H1 (cell line): ENCODE measurements at regions not wholly inside any gene's neighbourhood (a gene's known extent, or its start where the extent isn't known, plus 50 kb on each side); places are given as distances from the start of the nearest gene placed in this dataset.

Experiments used
- BCL11A ChIP-seq, 2 experiments: IDR thresholded peaks; one replicate each; pipeline ENCODE4 v1.6.1; 2011; ENCODE audit warnings: low read depth in 2 of 2, low read length in 2 of 2, mild to moderate bottlenecking in 2 of 2
- TF ChIP-seq, protein P1 (sequence below), 3 experiments: IDR thresholded peaks; 1 replicate in 2 of 3; 2 replicates in 1 of 3; pipeline versions ENCODE4 v1.5.1 to v1.6.1; 2011; ENCODE audit warnings: low read length in 3 of 3, mild to moderate bottlenecking in 3 of 3, inconsistent platforms in 2 of 3, low read depth in 1 of 3, moderate library complexity in 1 of 3; ENCODE audit not compliant: insufficient read depth in 1 of 3; ENCODE audit errors: control extremely low read depth in 1 of 3

DNA sequence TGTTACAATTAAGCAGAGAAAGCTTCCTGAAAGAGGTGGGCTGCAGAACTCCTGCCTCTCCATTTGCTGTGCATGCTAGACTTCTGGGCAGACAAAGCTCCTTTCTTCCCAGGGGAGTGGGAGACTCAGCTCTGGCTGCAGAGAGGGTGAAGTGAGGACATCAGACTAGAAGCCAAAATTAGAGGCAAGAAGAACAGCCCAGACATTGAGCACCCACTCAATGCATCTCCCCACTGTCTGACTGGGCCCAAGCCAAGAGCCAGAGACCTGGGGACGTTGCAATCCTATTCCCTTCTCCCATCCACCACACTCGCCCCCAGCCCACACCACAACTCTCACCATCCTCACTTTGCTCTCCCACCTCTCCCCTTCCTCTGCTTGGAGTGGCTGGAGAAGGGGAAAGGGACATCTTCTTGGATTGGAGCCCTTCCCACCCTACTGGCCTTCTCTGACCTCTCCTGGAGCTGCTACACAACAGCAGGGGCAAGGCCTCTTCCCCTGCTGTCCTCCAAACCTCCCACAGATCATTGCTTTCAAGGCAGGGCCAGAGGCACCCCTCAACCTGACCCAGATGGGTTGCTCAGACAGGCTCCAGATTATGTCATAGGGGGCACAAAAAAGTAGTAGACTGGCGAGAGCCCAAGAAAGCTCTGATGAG is 477.7 kb upstream of the CADM1 start (continued):
- TF ChIP-seq, protein P1, sequence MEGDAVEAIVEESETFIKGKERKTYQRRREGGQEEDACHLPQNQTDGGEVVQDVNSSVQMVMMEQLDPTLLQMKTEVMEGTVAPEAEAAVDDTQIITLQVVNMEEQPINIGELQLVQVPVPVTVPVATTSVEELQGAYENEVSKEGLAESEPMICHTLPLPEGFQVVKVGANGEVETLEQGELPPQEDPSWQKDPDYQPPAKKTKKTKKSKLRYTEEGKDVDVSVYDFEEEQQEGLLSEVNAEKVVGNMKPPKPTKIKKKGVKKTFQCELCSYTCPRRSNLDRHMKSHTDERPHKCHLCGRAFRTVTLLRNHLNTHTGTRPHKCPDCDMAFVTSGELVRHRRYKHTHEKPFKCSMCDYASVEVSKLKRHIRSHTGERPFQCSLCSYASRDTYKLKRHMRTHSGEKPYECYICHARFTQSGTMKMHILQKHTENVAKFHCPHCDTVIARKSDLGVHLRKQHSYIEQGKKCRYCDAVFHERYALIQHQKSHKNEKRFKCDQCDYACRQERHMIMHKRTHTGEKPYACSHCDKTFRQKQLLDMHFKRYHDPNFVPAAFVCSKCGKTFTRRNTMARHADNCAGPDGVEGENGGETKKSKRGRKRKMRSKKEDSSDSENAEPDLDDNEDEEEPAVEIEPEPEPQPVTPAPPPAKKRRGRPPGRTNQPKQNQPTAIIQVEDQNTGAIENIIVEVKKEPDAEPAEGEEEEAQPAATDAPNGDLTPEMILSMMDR (IDR thresholded peaks at IDR 0.05; ENCODE audit: control extremely low read depth in 1 of 3, insufficient read depth in 1 of 3, low read depth in 1 of 3, low read length in 3 of 3), result no peak
- no peak for TF ChIP-seq BCL11A (IDR thresholded peaks at IDR 0.05; ENCODE audit: low read depth in 2 of 2, low read length in 2 of 2)
